GM21717 (cell line): ENCODE measurements at regions not wholly inside any gene's neighbourhood (a gene's known extent, or its start where the extent isn't known, plus 50 kb on each side); places are given as distances from the start of the nearest gene placed in this dataset.

Experiments
- ATAC-seq: cut with Tn5 transposase; IDR thresholded peaks from one replicate; pipeline ENCODE4 v1.9.1; 2021; ENCODE audit warnings: mild to moderate bottlenecking, moderate library complexity; ENCODE audit not compliant: unreplicated experiment

DNA sequence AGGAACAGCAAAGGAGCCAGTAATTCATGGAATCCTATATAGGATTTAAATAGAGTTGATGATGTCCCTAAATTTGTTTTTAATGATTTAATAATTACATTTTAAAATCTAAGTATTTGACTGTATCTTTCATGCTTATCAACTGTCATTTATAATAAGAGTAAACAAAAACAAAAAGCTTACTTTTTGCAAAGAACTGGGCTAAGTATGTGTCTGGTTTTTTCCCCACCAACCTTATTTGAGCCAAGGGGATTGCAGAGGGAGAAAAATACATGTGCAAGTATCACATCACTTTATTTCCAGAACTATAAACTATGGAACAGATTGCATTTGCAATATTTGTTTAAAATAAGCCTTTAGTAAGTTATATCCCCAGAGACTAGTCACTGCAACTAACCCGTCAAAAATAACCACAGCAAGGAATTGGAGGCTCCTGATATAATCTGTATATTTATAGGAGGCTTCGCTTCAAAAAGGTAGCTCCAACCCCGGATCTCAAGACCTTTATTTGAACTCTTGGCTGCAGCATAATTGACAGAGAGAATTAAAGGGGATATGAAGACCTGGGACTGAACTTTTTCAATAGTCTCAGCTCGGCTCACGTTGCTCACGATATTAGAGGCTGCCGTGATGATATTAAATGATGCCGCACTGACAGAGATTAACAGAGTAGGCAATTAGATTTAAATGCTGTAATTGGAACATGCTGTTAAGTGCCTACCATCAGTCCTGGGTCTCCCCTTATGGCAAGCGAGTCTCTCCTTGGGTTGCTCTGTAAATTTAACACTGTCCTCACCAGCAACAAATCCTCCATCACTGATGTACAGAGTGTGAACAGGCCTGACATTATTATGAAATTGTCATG, 329.1 kb upstream of the NFIA start:
- no peak for ATAC-seq

DNA sequence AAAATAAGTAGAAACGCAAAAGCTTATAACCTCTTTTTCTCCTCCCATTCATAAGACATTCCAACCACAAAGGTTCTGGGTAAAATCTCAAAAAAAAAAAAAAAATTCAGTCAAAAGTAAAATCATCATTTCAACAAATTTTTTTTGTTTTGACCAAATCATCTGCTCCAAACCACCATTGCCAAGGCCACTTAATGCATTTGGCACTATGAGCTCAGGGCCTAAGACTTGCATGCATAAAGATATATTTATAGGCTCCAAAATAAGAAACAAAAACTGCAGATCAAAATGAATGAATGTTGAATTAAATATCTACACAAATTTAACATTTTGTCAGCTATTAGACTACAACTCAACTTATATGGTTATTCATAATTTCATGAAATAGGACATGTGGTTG, 331.1 kb upstream of the NFIA start:
- no peak for ATAC-seq

- ATAC-seq, result no peak
Observed at GRCh38 chr1:60747353-60747752, 335.0 kb upstream of the NFIA start.

DNA sequence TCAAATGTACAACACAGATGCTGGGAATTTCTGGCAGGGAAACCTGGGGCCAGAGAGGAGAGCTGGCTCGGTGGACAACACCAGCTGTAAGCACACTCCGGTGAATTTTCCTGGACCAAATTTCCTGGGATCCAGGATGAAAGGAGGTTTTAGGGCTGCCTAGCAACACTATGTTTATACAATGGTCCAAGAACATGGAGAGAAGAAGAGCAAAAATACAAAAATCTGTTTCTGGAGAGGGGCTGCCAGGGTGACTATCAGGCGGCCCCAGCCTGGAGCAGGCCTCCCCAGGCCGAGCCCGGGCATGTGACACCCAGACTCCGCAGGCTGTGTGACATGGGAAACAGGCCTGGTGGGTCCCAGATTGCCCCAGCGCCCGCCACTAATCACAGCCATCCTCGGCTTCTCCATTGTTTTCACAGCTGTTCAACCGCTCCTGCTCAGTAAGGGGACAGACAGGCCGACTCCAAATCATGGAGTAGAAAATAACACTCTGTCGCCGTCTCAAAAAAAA, 336.0 kb upstream of the NFIA start:
- ATAC-seq, result no peak

DNA sequence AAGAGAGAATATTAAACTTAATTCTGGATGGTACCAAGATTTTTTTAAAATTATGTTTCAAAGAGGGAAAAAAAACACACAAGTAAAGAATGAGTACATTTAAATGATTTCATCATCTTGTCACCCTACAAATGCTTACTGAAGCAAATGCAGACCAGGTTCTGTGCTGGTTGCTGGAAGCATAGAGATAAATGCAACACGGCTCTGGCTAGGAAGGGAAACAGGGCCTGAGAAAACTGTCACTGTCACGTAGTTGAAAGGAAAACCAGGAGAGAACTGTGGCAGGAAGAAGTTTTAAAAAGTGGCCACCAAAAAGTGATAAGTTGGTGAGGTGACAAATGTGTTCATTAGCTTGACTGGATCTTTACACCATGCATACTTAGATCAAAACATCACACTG, 336.9 kb upstream of the NFIA start:
- no peak for ATAC-seq

- no peak for ATAC-seq
Observed at GRCh38 chr1:60742339-60742738, 340.0 kb upstream of the NFIA start.

DNA sequence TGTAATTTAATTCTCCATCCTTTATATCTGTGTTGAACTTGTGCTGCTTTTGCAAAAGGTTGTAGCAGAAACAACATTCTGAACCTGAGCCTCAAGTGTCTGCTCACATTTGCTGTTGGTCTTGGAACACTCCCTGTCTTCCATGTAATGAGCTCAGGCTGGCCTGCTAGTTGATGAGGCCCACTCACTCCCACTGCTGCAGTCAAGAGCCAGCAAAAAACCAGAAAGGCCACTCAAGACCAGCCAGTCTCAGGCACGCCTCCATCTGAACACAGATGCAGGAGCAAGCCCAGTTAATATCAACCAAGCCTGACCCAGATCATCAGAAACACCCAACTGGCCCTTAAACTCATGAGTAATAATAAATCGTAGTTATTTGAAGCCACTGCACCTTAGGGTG, 342.2 kb upstream of the NFIA start:
- no peak for ATAC-seq

DNA sequence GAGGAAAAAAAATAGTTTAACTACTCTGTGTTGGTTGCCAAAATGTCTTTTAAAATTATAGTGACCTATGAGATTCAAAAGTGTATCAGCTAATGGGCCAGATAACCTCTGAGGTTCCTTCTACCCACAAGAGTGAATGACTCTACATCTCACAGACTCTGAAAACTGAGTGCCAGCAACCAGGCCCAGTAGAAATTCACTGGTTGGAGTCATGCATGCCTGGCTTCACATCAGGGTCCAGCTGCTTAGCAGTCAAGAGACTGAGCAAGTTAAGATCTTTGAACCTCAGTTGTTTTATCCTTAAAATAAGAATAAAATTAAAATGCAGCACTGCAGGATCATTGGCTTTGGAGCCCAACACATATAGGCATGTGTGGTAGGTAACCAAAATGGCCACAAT, 342.6 kb upstream of the NFIA start:
- ATAC-seq, result no peak

- no peak for ATAC-seq
Observed at GRCh38 chr1:60732977-60733401, 349.4 kb upstream of the NFIA start.

DNA sequence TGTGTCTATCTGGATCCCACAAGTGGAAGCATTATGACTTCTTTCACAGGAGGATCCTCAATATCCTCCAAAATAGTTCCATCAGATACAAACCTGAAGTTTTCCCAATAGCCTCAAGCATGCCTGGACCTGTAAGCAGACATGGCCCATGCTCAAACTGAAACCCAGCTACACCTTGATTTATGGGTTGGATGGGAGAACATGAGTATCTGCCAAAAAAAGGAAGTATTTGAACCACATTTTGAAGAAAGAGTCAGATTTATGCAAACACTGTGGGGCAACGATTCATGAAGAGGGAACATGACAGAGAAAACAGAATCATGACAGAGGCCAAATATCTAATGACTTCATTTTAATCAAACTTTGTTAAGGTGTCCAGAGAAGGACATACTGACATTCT, 351.0 kb upstream of the NFIA start:
- no peak for ATAC-seq

- no peak for ATAC-seq
Observed at GRCh38 chr1:60727552-60727951, 354.8 kb upstream of the NFIA start.

DNA sequence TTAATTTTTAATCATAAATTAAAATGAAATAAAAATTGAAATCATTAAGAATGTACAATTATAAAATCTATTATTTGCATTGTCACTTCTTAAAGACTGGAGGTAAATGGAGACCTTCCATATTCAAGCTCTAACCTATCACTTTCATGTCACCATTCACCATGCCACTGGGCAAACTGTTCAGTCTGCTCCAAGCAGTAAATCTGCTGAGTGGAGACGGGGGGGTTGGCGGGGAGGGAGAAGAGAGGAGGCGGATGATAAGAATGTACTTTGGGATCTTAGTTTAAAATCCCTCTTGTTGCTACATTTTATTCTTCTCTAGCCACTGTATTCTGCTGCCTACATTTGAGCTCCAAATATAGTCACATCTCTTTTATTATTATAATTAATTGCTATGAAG, 365.9 kb upstream of the NFIA start:
- no peak for ATAC-seq

GRCh38 chr1:60715970-60716369, 366.4 kb upstream of the NFIA start:
- ATAC-seq, result no peak

- ATAC-seq, result no peak
Observed at GRCh38 chr1:60709426-60709825, 372.9 kb upstream of the NFIA start.

- no peak for ATAC-seq
Observed at GRCh38 chr1:60705026-60705425, 377.3 kb upstream of the NFIA start.

DNA sequence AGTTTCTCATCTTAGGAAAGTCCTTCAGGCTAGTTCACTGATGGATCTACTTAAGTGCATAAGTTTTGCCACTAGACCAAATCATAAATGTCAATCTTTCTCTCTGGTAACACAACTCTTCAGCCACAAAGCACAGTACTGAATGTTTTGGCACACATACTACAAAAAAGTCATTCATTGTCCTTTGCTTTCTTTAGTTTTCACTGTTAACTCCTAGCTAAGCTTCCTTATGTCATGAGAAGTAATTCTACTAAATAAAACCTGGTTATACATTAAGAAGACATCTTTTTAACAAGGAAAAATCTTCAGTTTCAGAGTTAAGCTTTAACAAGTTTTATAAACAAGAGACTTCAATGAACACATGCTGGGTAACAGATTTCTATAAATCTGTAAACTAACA, 379.2 kb upstream of the NFIA start:
- ATAC-seq, result no peak

GRCh38 chr1:60699325-60699724, 383.0 kb upstream of the NFIA start:
- ATAC-seq, result no peak

DNA sequence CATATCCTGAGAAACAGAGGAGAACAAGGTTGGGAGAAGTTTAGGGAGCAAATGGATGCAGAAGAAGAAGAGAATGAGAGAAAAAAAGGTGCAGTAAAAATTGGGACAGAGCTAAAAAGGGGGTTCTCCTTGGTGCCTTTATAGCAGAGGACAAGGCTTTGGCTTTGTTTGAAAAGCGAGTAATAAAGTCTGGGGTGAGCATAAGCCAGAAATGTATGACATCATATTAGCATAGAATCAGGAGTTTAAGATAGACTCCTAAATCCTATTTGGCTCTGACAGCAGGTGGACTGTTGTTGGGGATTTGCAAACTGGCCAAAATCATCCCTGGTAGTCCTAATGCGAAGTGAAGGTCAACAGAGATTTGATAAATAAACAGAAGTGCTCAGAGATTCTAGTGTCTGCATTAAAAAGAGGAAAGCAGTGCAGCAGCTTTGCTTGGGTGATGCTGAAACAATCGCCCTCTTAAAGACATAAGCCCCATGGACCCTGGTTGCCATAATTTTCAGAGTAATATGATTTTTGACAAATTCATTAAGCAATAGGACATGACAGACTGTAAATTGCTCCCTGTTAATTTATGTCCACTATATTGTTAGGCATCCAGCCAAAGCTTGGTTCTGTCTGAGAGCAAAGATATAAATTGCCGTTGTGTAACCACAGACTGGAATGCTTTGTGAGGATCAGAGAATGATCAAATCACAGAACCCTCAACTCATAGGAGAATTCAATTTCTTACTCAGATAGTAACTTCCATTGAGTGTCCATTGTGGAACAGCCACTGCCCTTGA, 385.0 kb upstream of the NFIA start:
- ATAC-seq, result no peak

- no peak for ATAC-seq
Observed at GRCh38 chr1:60696512-60696911, 385.8 kb upstream of the NFIA start.

- ATAC-seq, result no peak
Observed at GRCh38 chr1:60695716-60696171, 386.6 kb upstream of the NFIA start.

DNA sequence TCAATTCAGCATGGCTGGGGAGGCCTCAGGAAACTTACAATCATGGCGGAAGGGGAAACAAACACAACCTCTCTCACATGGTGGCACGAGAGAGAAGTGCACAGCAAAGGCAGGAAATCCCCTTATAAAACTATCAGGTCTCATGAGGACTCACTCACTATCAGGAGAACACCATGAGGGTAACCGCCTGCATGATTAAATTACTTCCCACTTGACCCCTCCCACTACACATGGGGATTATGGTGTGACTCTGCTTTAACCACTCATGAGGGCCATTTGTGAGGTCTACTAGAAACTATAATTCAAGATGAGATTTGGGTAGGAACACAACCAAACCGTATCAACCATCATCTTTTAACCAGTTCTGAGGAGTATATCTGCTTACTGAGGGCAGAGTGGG, 387.4 kb upstream of the NFIA start:
- no peak for ATAC-seq

DNA sequence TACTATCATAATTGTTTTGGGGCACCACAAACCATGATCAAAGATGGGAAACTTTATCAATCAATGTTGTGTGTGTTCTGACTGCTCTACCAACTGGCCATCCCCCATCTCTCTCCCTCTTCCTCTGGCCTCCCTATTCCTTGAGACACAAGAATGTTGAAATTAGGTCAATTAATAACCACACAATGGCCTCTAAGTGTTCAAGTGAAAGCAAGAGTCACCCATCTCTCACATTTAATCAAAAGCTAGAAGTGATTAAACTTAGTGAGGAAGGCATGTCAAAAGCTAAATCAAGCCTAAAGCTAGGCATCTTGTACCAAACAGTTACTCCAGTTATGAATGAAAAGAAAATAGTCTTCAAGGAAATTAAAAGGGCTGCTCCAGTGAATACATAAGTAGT, 390.3 kb upstream of the NFIA start:
- no peak for ATAC-seq
